ENCODE measurements at regions not wholly inside any gene's neighbourhood (a gene's known extent, or its start where the extent isn't known, plus 50 kb on each side); places are given as distances from the start of the nearest gene placed in this dataset.
"Not testable (repeated sequence)": the region's sequence is repeated elsewhere in the genome, so short reads cannot be mapped to it uniquely, and the experiment has no call there.

DNA sequence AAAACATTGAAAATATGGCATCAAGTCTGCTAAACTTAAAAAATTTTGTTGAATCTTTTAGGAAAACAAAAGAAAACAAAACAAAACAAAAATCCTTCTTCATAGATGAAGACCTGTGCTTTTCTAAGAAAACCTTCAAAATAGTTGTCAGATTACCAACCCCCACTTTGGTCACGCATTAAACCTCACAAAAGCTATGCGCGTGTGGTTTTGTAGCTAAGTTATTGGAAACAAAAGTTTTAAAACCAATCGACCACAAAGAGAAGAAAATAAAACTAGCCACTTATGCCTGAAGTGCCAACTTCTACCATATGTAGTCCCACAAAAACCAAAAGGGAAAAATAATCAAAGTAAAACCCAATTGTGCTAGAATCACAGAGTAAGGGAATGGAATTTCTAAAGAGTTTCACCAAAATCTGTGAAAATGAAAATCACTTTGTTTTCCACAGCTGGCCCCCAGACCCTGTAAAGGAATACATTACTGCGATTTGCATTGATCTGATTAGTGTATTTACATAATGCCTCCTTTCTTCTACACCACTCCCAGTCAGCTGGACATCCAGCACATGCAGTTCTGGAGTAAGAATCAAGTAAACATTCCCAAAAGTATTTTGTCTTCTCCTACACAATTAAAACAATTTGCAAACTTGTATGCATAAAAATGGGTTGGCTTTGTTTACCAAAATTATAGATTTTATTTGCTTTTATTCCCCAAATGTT, 330.1 kb upstream of the DKK2 start:
- ChIA-PET POLR2A (no interaction called here), CTCF (no interaction called here)
- no peak for DNase-seq (ENCODE audit: extremely low spot score)
- no peak for TF ChIP-seq CTCF (IDR thresholded peaks at IDR 0.05; ENCODE audit: control extremely low read depth, extremely low read depth, low read depth, missing control alignments)

DNA sequence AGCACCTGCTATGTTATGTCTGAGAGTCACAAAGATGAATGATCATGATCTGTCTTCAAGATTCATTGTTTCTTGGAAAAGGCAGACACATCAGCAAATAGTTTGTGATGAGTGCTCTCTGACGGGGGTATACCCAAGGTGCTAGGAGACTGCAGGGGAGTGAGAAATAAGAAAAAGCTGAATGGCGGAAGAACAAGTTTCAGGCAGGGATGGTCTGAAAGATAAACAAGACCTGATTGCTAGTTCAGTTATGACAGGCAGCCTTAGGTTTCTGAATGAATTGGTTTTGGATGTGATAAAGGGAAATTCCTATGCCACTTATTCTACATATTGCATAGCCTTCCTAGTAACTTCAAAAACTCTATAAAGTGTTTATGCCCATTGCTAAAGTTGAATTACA, 327.0 kb upstream of the DKK2 start:
- ChIA-PET CTCF (no interaction called here), POLR2A (no interaction called here)
- no peak for TF ChIP-seq CTCF (IDR thresholded peaks at IDR 0.05; ENCODE audit: control extremely low read depth, extremely low read depth, low read depth, missing control alignments)
- DNase-seq (ENCODE audit: extremely low spot score), result no peak

DNA sequence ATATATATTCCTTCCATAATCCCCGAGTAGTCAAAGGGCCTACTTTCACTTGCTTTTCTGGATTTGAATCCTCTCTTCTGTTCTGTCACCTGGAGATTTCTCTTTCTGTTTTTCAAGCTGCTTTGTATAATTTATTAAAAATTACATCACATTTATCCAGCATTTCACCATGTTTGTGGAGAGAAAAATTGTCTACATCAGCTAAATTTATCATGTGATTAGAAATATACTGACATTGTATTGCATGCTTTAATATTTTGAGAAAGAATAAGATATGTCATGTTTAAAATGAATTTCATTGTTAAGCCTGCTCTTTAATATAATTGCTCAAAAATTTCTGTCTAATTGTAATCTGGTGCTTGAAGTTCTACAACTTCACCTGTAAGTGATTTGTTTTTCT, 323.1 kb upstream of the DKK2 start:
- CTCF ChIA-PET, result interaction anchor here (1.2 kb wide), 1 partner anchor 59 kb away, joined by 3 read pairs; no protein-coding TSS in a partner anchor
- no peak for TF ChIP-seq CTCF (IDR thresholded peaks at IDR 0.05; ENCODE audit: control extremely low read depth, extremely low read depth, low read depth, missing control alignments)
- POLR2A ChIA-PET, result no interaction called here
- no peak for DNase-seq (ENCODE audit: extremely low spot score)

DNA sequence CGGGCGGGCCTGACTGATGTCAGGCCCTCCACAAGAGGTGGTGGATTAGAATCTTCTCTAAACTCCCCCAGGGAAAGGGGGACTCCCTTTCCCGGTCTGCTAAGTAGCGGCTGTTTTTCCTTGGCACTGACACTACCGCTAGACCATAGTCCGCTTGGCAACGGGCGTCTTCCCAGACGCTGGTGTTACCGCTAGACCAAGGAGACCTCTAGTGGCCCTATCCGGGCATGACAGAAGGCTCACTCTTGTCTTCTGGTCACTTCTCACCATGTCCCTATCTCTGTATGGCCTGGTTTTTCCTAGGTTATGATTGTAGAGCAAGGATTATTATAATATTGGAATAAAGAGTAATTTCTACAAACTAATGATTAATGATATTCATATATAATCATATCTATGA, 318.2 kb upstream of the DKK2 start:
- DNase-seq (ENCODE audit: extremely low spot score); CTCF ChIA-PET; POLR2A ChIA-PET: not testable (repeated sequence)
- TF ChIP-seq CTCF (IDR thresholded peaks at IDR 0.05; ENCODE audit: control extremely low read depth, extremely low read depth, low read depth, missing control alignments), result peak; percentile 18

DNA sequence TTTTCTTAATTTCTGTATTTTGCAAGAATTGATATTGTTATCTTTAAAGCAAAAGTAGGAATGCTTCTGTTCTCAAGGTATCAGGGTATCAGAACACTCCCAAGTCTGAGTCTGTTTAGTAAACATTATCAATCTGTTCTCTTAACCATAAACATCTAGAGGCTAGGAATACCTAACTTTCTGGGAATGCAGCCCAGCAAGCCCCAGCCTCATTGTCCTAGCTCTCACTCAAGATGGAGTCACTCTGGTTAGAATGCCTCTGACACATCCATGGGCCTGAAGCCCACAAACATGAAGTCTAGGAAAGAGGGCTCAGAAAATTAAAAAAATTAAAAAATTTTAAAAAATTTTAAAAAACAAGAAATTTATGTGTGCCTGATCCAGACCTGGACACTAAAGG, 315.1 kb upstream of the DKK2 start:
- no peak for DNase-seq (ENCODE audit: extremely low spot score)
- ChIA-PET CTCF (interaction anchor here (1.4 to 1.6 kb wide), 2 partner anchors 11 kb away, joined by 3 to 5 read pairs; no protein-coding TSS in a partner anchor), POLR2A (no interaction called here)
- no peak for TF ChIP-seq CTCF (IDR thresholded peaks at IDR 0.05; ENCODE audit: control extremely low read depth, extremely low read depth, low read depth, missing control alignments)

- ChIA-PET CTCF (interaction anchor here (1.4 kb wide), 1 partner anchor 10 kb away, joined by 3 read pairs; no protein-coding TSS in a partner anchor), POLR2A (no interaction called here)
- TF ChIP-seq CTCF (IDR thresholded peaks at IDR 0.05; ENCODE audit: control extremely low read depth, extremely low read depth, low read depth, missing control alignments), result no peak
- no peak for DNase-seq (ENCODE audit: extremely low spot score)
Observed at GRCh38 chr4:107349732-107350131, 313.6 kb upstream of the DKK2 start.
